ENCODE measurements at regions not wholly inside any gene's neighbourhood (a gene's known extent, or its start where the extent isn't known, plus 50 kb on each side); places are given as distances from the start of the nearest gene placed in this dataset.

DNA sequence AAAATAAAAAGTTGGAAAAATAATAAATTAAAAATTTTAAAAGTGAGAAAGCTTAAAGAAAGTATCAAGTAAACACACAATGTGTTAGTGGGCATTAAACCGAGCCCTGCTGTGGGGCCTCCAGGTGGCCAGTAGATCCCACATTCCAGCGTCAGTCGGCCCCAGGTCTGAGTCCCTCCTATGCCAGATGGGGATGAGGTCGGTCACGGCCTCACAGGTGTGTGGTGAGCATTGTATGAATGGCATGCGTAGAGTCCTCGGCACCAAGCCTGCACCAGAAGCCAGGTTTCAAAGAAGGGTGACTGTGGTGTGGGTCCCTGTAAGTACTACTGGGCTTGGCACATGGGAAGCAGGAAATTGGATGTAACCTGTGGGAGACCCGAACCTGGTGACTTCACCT lies 75.6 kb upstream of the MSX1 start:
- H3K4me3 ChIP-seq (ENCODE audit: control insufficient read depth, low read depth, low read length) = no peak overlapping the region
- DNase-seq (ENCODE audit: low read depth) = no peak
- TF ChIP-seq, protein P1, sequence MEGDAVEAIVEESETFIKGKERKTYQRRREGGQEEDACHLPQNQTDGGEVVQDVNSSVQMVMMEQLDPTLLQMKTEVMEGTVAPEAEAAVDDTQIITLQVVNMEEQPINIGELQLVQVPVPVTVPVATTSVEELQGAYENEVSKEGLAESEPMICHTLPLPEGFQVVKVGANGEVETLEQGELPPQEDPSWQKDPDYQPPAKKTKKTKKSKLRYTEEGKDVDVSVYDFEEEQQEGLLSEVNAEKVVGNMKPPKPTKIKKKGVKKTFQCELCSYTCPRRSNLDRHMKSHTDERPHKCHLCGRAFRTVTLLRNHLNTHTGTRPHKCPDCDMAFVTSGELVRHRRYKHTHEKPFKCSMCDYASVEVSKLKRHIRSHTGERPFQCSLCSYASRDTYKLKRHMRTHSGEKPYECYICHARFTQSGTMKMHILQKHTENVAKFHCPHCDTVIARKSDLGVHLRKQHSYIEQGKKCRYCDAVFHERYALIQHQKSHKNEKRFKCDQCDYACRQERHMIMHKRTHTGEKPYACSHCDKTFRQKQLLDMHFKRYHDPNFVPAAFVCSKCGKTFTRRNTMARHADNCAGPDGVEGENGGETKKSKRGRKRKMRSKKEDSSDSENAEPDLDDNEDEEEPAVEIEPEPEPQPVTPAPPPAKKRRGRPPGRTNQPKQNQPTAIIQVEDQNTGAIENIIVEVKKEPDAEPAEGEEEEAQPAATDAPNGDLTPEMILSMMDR (conservative IDR thresholded peaks at IDR 0.05; ENCODE audit: control insufficient read depth, insufficient read depth, low read depth, low read length) = no peak

DNA sequence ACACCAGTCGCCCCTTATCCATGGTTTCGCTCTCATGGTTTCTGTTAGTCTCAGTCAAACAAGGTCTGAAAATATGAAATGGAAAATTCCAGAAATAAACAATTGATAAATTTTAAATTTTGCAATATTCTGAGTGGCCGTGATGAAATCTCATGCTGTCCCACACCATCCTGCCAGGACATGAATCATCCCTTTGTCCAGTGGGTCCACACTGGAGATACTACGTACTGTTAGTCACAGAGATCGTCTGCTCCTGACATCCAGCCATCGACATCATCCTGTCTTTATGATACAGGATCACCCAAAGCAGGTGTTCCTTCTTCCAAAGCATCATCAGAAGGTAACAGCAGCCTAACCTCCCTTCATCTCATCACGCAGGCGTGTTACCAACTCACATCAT lies 76.5 kb upstream of the MSX1 start:
- H3K4me3 ChIP-seq (ENCODE audit: control insufficient read depth, low read depth, low read length) = no peak overlapping the region
- DNase-seq (ENCODE audit: low read depth) = peak; percentile 82
- TF ChIP-seq, protein P1 (conservative IDR thresholded peaks at IDR 0.05; ENCODE audit: control insufficient read depth, insufficient read depth, low read depth, low read length) = no peak

DNA sequence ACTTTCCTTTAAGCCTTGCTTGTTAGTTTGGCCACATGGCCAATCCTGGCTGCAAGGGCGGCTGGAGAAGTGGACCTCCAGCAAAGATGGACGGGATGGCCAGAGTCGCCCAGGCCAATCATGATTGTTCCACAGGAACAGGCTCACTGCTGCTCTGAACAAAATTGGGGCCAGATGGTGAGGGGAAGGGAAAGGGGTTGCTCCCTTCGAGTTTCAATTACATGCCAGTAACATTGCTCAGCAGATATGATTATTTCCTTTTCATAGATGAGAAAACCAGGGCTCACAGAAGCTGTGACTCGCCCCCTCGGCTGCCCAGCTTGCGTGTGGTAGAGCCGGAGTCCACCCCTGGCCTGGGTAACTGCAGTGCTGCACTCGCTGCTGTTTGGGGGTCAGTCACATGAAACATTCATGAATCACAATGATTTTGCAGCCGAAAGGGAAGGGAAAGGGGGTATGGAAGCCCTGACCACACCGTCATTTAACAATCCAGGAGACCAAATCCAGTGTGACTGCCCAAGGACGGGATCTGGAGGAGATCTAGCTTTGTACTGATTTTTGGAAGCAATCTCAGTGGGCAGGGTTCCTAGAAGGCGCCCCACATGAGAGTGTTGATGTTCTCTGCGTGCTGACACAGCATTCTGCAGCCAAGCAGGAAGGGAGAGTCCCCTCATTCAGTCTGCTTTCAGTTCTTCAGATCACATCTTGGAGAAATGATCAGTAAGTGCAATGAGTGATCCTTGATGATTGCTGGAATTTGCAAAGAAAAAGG lies 77.3 kb upstream of the MSX1 start:
- peak; percentile 75 for DNase-seq (ENCODE audit: low read depth)
- peak overlapping the region; percentile 9 for H3K4me3 ChIP-seq (ENCODE audit: control insufficient read depth, low read depth, low read length)
- TF ChIP-seq, protein P1 (conservative IDR thresholded peaks at IDR 0.05; ENCODE audit: control insufficient read depth, insufficient read depth, low read depth, low read length) = no peak

DNA sequence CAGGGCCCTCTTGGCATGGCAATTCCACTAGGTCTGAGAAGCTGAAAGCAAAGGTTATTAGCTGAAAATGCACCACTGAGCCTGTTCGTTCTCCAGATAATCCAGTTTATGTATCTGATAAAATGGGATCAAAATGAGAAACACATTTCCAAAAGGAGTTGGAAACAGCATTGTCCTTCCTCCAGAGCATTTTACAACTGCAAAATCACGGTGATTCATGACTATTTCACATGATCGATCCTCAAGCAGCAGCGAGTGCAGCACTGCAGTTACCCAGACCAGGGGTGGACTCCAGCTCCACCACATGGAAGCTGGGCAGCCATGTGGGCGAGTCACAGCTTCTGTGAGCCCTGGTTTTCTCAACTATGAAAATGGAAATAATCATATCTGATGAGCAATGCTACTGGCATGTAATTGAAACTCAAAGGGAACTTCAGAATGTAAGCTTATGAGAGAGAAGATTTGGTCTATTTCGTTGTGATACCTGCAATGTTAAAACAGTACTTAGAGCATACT lies 78.7 kb upstream of the MSX1 start:
- H3K4me3 ChIP-seq (ENCODE audit: control insufficient read depth, low read depth, low read length) = no peak overlapping the region
- DNase-seq (ENCODE audit: low read depth) = peak; percentile 86
- TF ChIP-seq, protein P1 (conservative IDR thresholded peaks at IDR 0.05; ENCODE audit: control insufficient read depth, insufficient read depth, low read depth, low read length) = peak; percentile 13

DNA sequence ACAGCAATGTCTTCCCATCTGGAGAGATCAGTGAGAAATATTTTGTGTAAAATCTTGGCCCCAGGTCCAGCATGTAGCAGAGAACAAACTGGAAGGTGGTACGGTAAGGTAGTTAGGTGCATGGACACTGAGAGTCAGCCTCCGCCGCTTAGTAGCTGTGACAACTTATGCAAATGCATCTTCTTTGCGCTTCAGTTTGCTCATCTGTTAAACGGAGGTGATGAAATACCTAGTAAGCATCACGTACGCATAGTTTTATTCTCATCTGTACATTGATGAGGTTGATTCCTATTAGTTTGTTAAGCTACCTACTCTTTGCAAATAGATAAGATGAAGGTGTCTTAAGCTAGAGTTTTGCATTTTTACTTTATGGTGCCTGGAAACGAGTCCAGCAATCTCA lies 80.0 kb upstream of the MSX1 start:
- no peak for DNase-seq (ENCODE audit: low read depth)
- no peak overlapping the region for H3K4me3 ChIP-seq (ENCODE audit: control insufficient read depth, low read depth, low read length)
- TF ChIP-seq, protein P1 (conservative IDR thresholded peaks at IDR 0.05; ENCODE audit: control insufficient read depth, insufficient read depth, low read depth, low read length) = no peak

DNA sequence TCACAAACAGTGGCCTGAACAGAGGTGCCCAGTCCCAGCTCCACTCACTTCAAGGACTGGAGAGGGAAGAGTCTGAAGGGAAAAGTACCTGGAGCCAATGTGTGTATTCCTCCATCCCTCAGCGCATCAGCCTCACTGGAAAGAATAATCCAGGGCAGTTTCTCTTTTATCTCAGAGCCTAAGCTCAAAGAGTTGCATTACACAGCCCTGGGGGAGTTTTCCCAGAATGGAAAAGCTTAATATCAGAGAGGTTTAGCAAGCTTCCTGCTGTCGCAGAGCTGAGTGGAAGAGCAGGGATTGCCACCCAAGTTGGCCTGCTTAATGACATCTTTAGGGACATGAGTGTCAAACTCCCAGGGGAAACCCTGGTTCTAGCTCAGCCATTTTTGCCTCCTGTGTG lies 80.4 kb upstream of the MSX1 start:
- no peak for DNase-seq (ENCODE audit: low read depth)
- no peak overlapping the region for H3K4me3 ChIP-seq (ENCODE audit: control insufficient read depth, low read depth, low read length)
- TF ChIP-seq, protein P1 (conservative IDR thresholded peaks at IDR 0.05; ENCODE audit: control insufficient read depth, insufficient read depth, low read depth, low read length) = no peak

All from fibroblast of mammary gland (primary cell).